Colonic mucosa (tissue), 4 donors: ENCODE measurements at regions not wholly inside any gene's neighbourhood (a gene's known extent, or its start where the extent isn't known, plus 50 kb on each side); places are given as distances from the start of the nearest gene placed in this dataset.

ENCODE experiments used
- DNase-seq: peaks from one replicate; pipeline ENCODE4 v3.0.0-alpha.2; 2020
- H3K27ac ChIP-seq: fragments of 200-600 bp; one replicate; pipeline ENCODE4 v1.8.0; 2021
- H3K27me3 ChIP-seq: fragments of 200-600 bp; one replicate; pipeline ENCODE4 v1.8.0; 2021
- H3K36me3 ChIP-seq: fragments of 200-600 bp; one replicate; pipeline ENCODE4 v1.8.0; 2021
- H3K4me1 ChIP-seq: fragments of 200-600 bp; one replicate; pipeline ENCODE4 v1.8.0; 2021; ENCODE audit warnings: mild to moderate bottlenecking
- H3K4me3 ChIP-seq: fragments of 200-600 bp; one replicate; pipeline ENCODE4 v1.8.0; 2021
- H3K9ac ChIP-seq, 2 donors: one replicate each; pipeline ENCODE4 v1.7.0; 2013; ENCODE audit warnings: control low read depth in 2 of 2, low read depth in 2 of 2, low read length in 2 of 2
- H3K9me3 ChIP-seq: fragments of 200-600 bp; one replicate; pipeline ENCODE4 v1.8.0; 2021
- intact Hi-C: fragments of 100-400 bp; cut with DNase I; formaldehyde crosslinking; loops from one replicate; pipeline ENCODE4 v1.14.1; 2022
- TF ChIP-seq, protein P1 (sequence below): fragments of 200-600 bp; IDR thresholded peaks from one replicate; pipeline ENCODE4 v1.8.0; 2022; ENCODE audit warnings: antibody characterized with exemption, mild to moderate bottlenecking
- donor health status: healthy.
- donor health status: DM: no; HTN: no; CAD: no.
- donor health status: DM: no; HTN: no; CAD: no.

- Histone ChIP-seq H3K4me3 (no peak overlapping the region), H3K36me3 (no peaks in the 10 kb centered on the region), H3K27me3 (no peaks in the 10 kb centered on the region), H3K27ac (no peak overlapping the region), H3K9ac (no peak overlapping the region), H3K4me1 (no peaks in the 10 kb centered on the region), H3K9me3 (no peaks in the 10 kb centered on the region)
- no peak for DNase-seq
- TF ChIP-seq, protein P1, sequence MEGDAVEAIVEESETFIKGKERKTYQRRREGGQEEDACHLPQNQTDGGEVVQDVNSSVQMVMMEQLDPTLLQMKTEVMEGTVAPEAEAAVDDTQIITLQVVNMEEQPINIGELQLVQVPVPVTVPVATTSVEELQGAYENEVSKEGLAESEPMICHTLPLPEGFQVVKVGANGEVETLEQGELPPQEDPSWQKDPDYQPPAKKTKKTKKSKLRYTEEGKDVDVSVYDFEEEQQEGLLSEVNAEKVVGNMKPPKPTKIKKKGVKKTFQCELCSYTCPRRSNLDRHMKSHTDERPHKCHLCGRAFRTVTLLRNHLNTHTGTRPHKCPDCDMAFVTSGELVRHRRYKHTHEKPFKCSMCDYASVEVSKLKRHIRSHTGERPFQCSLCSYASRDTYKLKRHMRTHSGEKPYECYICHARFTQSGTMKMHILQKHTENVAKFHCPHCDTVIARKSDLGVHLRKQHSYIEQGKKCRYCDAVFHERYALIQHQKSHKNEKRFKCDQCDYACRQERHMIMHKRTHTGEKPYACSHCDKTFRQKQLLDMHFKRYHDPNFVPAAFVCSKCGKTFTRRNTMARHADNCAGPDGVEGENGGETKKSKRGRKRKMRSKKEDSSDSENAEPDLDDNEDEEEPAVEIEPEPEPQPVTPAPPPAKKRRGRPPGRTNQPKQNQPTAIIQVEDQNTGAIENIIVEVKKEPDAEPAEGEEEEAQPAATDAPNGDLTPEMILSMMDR, result no peak
- intact Hi-C loops, result no loop called here
Measured at GRCh38 chr5:85132269-85132668, 747.6 kb upstream of the EDIL3 start.

GRCh38 chr5:85140471-85140870, 755.8 kb upstream of the EDIL3 start:
- Histone ChIP-seq H3K4me3 (no peak overlapping the region), H3K27ac (no peak overlapping the region), H3K4me1 (no peaks in the 10 kb centered on the region), H3K9me3 (no peaks in the 10 kb centered on the region), H3K36me3 (no peaks in the 10 kb centered on the region), H3K27me3 (no peaks in the 10 kb centered on the region), H3K9ac (no peak overlapping the region)
- no peak for DNase-seq
- TF ChIP-seq, protein P1, result no peak
- intact Hi-C loops, result no loop called here

DNA sequence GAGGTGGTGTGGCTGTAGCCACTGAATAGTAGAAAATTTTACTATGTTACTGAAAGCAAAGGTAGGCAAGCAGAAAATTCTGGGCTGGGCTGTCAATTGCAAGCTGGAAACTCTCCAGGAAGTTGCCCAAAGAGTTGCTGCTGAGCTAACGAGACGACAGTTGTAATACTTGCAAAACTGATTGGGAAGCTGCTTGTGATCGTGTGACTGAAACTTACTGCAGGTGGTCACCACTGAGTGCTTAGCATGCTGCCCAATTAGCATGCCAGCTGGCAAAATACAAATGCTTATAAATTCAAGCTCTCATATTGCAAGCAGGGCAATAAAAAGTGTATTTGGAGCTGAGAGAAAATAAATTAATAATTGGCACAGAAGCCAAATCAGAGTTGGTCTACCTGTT, 758.5 kb upstream of the EDIL3 start:
- no peak overlapping the region for H3K4me3 ChIP-seq
- H3K27me3 ChIP-seq, result no peaks in the 10 kb centered on the region
- intact Hi-C loops, result no loop called here
- TF ChIP-seq, protein P1, result no peak
- H3K27ac ChIP-seq, result no peak overlapping the region
- no peaks in the 10 kb centered on the region for H3K9me3 ChIP-seq
- H3K36me3 ChIP-seq, result no peaks in the 10 kb centered on the region
- no peak overlapping the region for H3K9ac ChIP-seq
- DNase-seq, result no peak
- H3K4me1 ChIP-seq, result no peaks in the 10 kb centered on the region

DNA sequence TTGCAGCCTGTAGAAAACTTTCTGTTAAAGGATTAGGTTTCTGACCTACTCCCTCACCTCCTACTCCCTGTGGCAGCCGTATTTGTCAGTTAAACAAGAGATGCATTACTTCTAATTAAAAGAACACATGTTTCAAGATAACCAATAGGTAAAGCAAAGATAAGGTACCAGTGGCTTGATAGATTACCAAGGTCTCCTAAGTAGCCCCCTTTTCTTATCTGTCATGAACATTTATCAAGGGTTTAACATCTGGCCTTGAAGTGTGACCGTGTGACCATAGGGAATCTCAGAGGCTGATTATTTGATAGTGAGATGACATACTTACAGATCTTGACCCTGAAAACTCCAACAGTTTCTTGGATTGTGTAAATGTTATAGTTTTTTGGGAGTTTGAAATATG, 764.0 kb upstream of the EDIL3 start:
- Histone ChIP-seq H3K27ac (no peak overlapping the region), H3K9me3 (no peaks in the 10 kb centered on the region), H3K27me3 (no peaks in the 10 kb centered on the region), H3K9ac (no peak overlapping the region), H3K4me1 (no peaks in the 10 kb centered on the region), H3K4me3 (no peak overlapping the region), H3K36me3 (no peaks in the 10 kb centered on the region)
- TF ChIP-seq, protein P1, result no peak
- intact Hi-C loops, result no loop called here
- DNase-seq, result no peak

DNA sequence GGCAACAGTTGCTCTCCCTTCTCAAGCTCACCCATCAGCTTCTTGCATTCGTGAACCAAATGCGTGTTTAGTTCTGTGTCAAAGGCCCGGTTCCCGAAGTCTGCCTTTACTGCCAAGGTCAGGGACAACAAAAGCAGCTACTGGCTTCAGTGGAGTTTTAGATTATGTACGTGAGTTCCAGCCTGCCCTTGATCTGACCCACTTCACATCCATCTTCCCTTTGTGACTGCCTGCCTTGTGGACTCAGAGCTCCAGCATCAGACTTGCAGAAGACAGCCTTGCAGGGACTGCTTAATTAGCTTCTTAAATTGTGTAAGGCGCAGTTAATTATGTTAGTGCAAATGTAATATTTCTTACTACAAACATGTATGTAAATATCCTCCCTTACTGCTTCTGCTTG, 774.7 kb upstream of the EDIL3 start:
- Histone ChIP-seq H3K4me3 (no peak overlapping the region), H3K4me1 (no peaks in the 10 kb centered on the region), H3K27ac (no peak overlapping the region), H3K36me3 (no peaks in the 10 kb centered on the region), H3K9ac (no peak overlapping the region), H3K9me3 (no peaks in the 10 kb centered on the region), H3K27me3 (no peaks in the 10 kb centered on the region)
- DNase-seq, result no peak
- TF ChIP-seq, protein P1, result no peak
- intact Hi-C loops, result no loop called here

- no peaks in the 10 kb centered on the region for H3K4me1 ChIP-seq
- no peak overlapping the region for H3K4me3 ChIP-seq
- intact Hi-C loops, result no loop called here
- DNase-seq, result no peak
- H3K9me3 ChIP-seq, result no peaks in the 10 kb centered on the region
- no peak overlapping the region for H3K9ac ChIP-seq
- TF ChIP-seq, protein P1, result no peak
- H3K27me3 ChIP-seq, result no peaks in the 10 kb centered on the region
- no peak overlapping the region for H3K27ac ChIP-seq
- no peaks in the 10 kb centered on the region for H3K36me3 ChIP-seq
Measured at GRCh38 chr5:85168474-85168873, 783.8 kb upstream of the EDIL3 start.
